Spleen (tissue), 7 donors: ENCODE measurements at regions not wholly inside any gene's neighbourhood (a gene's known extent, or its start where the extent isn't known, plus 50 kb on each side); places are given as distances from the start of the nearest gene placed in this dataset.

Experiments used
- POLR2A ChIP-seq, 3 donors: fragments of 450-650 bp; IDR thresholded peaks; one replicate each; pipeline ENCODE4 v1.5.1; 2017; ENCODE audit warnings: antibody characterized with exemption in 3 of 3, mild to moderate bottlenecking in 1 of 3
- TF ChIP-seq, protein P1 (sequence below), 11 experiments: fragments of 200-600 bp in 7 of 11; fragments of 450-650 bp in 4 of 11; sonication (generic) in 4 of 11; IDR thresholded peaks in 8 of 11; conservative IDR thresholded peaks in 3 of 11; 1 replicate in 7 of 11; 2 replicates in 4 of 11; pipeline versions ENCODE4 v1.4.0 to v1.8.0; 2016 to 2021; ENCODE audit warnings: antibody characterized with exemption in 11 of 11, inconsistent platforms in 4 of 11, mild to moderate bottlenecking in 1 of 11
- donor health status: DM: no; HTN: no; CAD: no; lungs with moderate emphysema.
- donor health status: DM: no; HTN: no; CAD: no.
- donor health status: DM: no; HTN: no; CAD: no.

DNA sequence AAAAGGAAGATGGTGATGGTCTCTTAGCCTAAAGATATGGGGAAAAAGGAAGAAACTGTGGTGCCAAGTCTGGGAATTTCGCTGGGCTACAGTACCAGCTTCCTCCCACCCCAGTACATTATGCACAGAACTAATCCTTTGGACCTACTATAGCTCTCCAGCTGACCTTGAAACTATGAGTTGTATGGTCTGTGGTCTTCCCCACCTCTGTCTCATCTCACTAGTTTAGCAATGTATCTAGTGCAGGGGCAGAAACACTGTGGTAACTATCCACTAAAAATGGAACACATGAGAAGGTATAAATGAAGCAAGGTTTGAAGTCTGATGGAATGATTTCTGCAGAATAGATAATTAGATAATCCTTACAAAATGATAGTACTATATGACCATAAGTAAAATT, 190.4 kb upstream of the CCDC150 start:
- TF ChIP-seq, protein P1, sequence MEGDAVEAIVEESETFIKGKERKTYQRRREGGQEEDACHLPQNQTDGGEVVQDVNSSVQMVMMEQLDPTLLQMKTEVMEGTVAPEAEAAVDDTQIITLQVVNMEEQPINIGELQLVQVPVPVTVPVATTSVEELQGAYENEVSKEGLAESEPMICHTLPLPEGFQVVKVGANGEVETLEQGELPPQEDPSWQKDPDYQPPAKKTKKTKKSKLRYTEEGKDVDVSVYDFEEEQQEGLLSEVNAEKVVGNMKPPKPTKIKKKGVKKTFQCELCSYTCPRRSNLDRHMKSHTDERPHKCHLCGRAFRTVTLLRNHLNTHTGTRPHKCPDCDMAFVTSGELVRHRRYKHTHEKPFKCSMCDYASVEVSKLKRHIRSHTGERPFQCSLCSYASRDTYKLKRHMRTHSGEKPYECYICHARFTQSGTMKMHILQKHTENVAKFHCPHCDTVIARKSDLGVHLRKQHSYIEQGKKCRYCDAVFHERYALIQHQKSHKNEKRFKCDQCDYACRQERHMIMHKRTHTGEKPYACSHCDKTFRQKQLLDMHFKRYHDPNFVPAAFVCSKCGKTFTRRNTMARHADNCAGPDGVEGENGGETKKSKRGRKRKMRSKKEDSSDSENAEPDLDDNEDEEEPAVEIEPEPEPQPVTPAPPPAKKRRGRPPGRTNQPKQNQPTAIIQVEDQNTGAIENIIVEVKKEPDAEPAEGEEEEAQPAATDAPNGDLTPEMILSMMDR (IDR thresholded peaks at IDR 0.05 in 8 of 11, conservative IDR thresholded peaks at IDR 0.05 in 3 of 11): no peak
- TF ChIP-seq POLR2A (IDR thresholded peaks at IDR 0.05): no peak
